ENCODE measurements at regions not wholly inside any gene's neighbourhood (a gene's known extent, or its start where the extent isn't known, plus 50 kb on each side); places are given as distances from the start of the nearest gene placed in this dataset.

DNA sequence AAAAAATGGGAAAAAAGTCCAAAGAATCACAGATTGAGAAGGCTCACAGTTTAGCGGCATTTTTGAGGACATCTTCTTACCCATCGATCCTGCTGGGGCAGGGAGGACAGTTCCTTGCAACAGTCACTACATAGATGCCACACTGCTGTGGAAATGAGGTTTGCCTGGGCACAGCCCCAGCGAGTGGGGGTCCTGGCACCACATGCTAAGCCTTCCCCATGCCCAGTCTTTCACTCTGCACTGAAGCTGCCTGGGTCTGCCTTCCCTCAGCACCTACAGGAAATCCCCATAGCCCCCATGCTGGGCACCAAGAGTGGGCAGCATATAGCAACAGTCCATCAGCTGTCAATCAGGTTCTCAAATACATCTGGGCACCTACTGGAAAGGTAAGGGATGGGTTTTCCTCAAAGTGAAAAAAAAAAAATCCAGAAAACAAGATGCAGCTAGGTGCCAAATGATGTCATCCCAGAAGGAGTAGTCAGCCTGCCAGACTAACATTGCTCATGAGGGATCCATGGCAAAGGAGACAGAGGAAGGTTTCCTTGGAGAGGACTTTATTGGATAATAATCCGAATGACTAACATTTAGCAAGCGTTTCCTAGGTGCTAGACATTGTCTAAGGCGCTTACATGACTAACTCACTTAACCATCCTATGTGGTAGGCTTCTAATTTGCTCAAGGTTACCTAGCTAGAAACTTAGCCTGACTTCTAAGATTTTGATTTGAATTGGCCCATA lies 125.7 kb upstream of the CXCL12 start (continued):
- TF ChIP-seq, protein P1, sequence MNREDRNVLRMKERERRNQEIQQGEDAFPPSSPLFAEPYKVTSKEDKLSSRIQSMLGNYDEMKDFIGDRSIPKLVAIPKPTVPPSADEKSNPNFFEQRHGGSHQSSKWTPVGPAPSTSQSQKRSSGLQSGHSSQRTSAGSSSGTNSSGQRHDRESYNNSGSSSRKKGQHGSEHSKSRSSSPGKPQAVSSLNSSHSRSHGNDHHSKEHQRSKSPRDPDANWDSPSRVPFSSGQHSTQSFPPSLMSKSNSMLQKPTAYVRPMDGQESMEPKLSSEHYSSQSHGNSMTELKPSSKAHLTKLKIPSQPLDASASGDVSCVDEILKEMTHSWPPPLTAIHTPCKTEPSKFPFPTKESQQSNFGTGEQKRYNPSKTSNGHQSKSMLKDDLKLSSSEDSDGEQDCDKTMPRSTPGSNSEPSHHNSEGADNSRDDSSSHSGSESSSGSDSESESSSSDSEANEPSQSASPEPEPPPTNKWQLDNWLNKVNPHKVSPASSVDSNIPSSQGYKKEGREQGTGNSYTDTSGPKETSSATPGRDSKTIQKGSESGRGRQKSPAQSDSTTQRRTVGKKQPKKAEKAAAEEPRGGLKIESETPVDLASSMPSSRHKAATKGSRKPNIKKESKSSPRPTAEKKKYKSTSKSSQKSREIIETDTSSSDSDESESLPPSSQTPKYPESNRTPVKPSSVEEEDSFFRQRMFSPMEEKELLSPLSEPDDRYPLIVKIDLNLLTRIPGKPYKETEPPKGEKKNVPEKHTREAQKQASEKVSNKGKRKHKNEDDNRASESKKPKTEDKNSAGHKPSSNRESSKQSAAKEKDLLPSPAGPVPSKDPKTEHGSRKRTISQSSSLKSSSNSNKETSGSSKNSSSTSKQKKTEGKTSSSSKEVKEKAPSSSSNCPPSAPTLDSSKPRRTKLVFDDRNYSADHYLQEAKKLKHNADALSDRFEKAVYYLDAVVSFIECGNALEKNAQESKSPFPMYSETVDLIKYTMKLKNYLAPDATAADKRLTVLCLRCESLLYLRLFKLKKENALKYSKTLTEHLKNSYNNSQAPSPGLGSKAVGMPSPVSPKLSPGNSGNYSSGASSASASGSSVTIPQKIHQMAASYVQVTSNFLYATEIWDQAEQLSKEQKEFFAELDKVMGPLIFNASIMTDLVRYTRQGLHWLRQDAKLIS (CRISPR knock-in tag; IDR thresholded peaks at IDR 0.05): no peak
- no peak for TF ChIP-seq HDAC6 (IDR thresholded peaks at IDR 0.05; ENCODE audit: low read depth, low read length)
- no peak for TF ChIP-seq POLR3G (IDR thresholded peaks at IDR 0.05; ENCODE audit: extremely low read depth, insufficient read length, insufficient replicate concordance)
- TF ChIP-seq PKNOX1 (IDR thresholded peaks at IDR 0.05): no peak
- TF ChIP-seq NR4A1 (CRISPR knock-in tag; IDR thresholded peaks at IDR 0.05): no peak
- no peak for TF ChIP-seq NR4A1 (tag; IDR thresholded peaks at IDR 0.05)
- TF ChIP-seq, protein P2, sequence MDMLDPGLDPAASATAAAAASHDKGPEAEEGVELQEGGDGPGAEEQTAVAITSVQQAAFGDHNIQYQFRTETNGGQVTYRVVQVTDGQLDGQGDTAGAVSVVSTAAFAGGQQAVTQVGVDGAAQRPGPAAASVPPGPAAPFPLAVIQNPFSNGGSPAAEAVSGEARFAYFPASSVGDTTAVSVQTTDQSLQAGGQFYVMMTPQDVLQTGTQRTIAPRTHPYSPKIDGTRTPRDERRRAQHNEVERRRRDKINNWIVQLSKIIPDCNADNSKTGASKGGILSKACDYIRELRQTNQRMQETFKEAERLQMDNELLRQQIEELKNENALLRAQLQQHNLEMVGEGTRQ (CRISPR knock-in tag; IDR thresholded peaks at IDR 0.05): no peak
- no peak for TF ChIP-seq NONO (IDR thresholded peaks at IDR 0.05; ENCODE audit: low read depth in 2 of 2, low read length in 1 of 2)
- TF ChIP-seq KLF1 (tag; IDR thresholded peaks at IDR 0.05): no peak
- no peak for TF ChIP-seq ZZZ3 (IDR thresholded peaks at IDR 0.05)
- TF ChIP-seq HLTF (IDR thresholded peaks at IDR 0.05): no peak

Data from K562 (cell line).